H9 (cell line): ENCODE measurements at regions not wholly inside any gene's neighbourhood (a gene's known extent, or its start where the extent isn't known, plus 50 kb on each side); places are given as distances from the start of the nearest gene placed in this dataset.

Experiments used
- DNase-seq: peaks from one replicate; pipeline ENCODE4 v3.0.0-alpha.2; 2017
- H2AFZ ChIP-seq: one replicate; pipeline ENCODE4 v1.6.1; 2013; ENCODE audit warnings: mild to moderate bottlenecking, low read length, control low read depth, moderate library complexity
- H2AK5ac ChIP-seq: 2 replicates; pipeline ENCODE4 v1.6.1; 2013; ENCODE audit warnings: low read length, control low read depth, mixed read lengths; ENCODE audit not compliant: insufficient read length
- H2BK120ac ChIP-seq: one replicate; pipeline ENCODE4 v1.6.1; 2013; ENCODE audit warnings: low read depth, mild to moderate bottlenecking, low read length, control low read depth, inconsistent platforms; ENCODE audit not compliant: poor library complexity, severe bottlenecking
- H2BK12ac ChIP-seq: 2 replicates; pipeline ENCODE4 v1.6.1; 2013; ENCODE audit warnings: low read length, control low read depth, mixed read lengths, low read depth; ENCODE audit not compliant: insufficient read length
- H2BK15ac ChIP-seq: 2 replicates; pipeline ENCODE4 v1.6.1; 2013; ENCODE audit warnings: low read depth, low read length, control low read depth
- H2BK20ac ChIP-seq: one replicate; pipeline ENCODE4 v1.6.1; 2013; ENCODE audit warnings: low read depth, mild to moderate bottlenecking, low read length, control low read depth, inconsistent platforms; ENCODE audit not compliant: poor library complexity, severe bottlenecking
- H2BK5ac ChIP-seq: 2 replicates; pipeline ENCODE4 v1.6.1; 2013; ENCODE audit warnings: low read length, control low read depth, mixed read lengths; ENCODE audit not compliant: insufficient read length
- H3K14ac ChIP-seq: 2 replicates; pipeline ENCODE4 v1.6.1; 2013; ENCODE audit warnings: low read length, control low read depth; ENCODE audit not compliant: insufficient read depth
- H3K18ac ChIP-seq: 2 replicates; pipeline ENCODE4 v1.6.1; 2013; ENCODE audit warnings: low read depth, mild to moderate bottlenecking, mixed read lengths, low read length, control low read depth; ENCODE audit not compliant: insufficient read length
- H3K23ac ChIP-seq: 2 replicates; pipeline ENCODE4 v1.6.1; 2013; ENCODE audit warnings: low read length, control low read depth, mixed read lengths, low read depth; ENCODE audit not compliant: insufficient read length
- H3K23me2 ChIP-seq: 2 replicates; pipeline ENCODE4 v1.6.1; 2013; ENCODE audit warnings: low read depth, mild to moderate bottlenecking, mixed read lengths, low read length, control low read depth; ENCODE audit not compliant: insufficient read length, poor library complexity, severe bottlenecking
- H3K27ac ChIP-seq: 2 replicates; pipeline ENCODE4 v1.5.1; 2013; ENCODE audit warnings: low read length, control low read depth, mixed read lengths, low read depth; ENCODE audit not compliant: insufficient read length
- H3K27me3 ChIP-seq: 2 replicates; pipeline ENCODE4 v1.6.1; 2013; ENCODE audit warnings: low read length, control low read depth, inconsistent platforms; ENCODE audit not compliant: insufficient read depth
- H3K4ac ChIP-seq: 2 replicates; pipeline ENCODE4 v1.6.1; 2013; ENCODE audit warnings: low read depth, mild to moderate bottlenecking, control low read depth, inconsistent platforms, low read length, moderate library complexity
- H3K4me1 ChIP-seq: 2 replicates; pipeline ENCODE4 v1.6.1; 2013; ENCODE audit warnings: low read length, control low read depth, inconsistent platforms; ENCODE audit not compliant: insufficient read depth
- H3K4me2 ChIP-seq: 2 replicates; pipeline ENCODE4 v1.6.1; 2013; ENCODE audit warnings: low read length, control low read depth, mixed read lengths; ENCODE audit not compliant: insufficient read length, insufficient read depth
- H3K56ac ChIP-seq: 2 replicates; pipeline ENCODE4 v1.6.1; 2013; ENCODE audit warnings: low read depth, mild to moderate bottlenecking, mixed read lengths, low read length, control low read depth; ENCODE audit not compliant: insufficient read length
- H3K79me1 ChIP-seq: 2 replicates; pipeline ENCODE4 v1.6.1; 2013; ENCODE audit warnings: low read depth, mild to moderate bottlenecking, moderate library complexity, low read length, control low read depth, inconsistent platforms; ENCODE audit not compliant: insufficient read depth, poor library complexity, severe bottlenecking
- H3K79me2 ChIP-seq: 2 replicates; pipeline ENCODE4 v1.6.1; 2013; ENCODE audit warnings: low read length, control low read depth, inconsistent platforms; ENCODE audit not compliant: insufficient read depth
- H3K9ac ChIP-seq: 2 replicates; pipeline ENCODE4 v1.6.1; 2013; ENCODE audit warnings: low read length, control low read depth, mixed read lengths; ENCODE audit not compliant: insufficient read length; ENCODE audit errors: extremely low read depth
- H3K9me3 ChIP-seq: one replicate; pipeline ENCODE4 v1.6.1; 2013; ENCODE audit warnings: low read depth, low read length, inconsistent platforms; ENCODE audit not compliant: control insufficient read depth
- H3T11ph ChIP-seq: one replicate; pipeline ENCODE4 v1.6.1; 2013; ENCODE audit warnings: mild to moderate bottlenecking, low read length, control low read depth, inconsistent platforms
- H4K20me1 ChIP-seq: one replicate; pipeline ENCODE4 v1.6.1; 2013; ENCODE audit not compliant: control insufficient read depth, insufficient read length, insufficient read depth
- H4K5ac ChIP-seq: 2 replicates; pipeline ENCODE4 v1.6.1; 2013; ENCODE audit warnings: low read depth, mild to moderate bottlenecking, mixed read lengths, low read length, control low read depth; ENCODE audit not compliant: insufficient read length
- H4K8ac ChIP-seq: replicated peaks from 2 replicates; pipeline ENCODE4 v1.6.1; 2013; ENCODE audit warnings: low read length, control low read depth, mixed read lengths, low read depth; ENCODE audit not compliant: insufficient read length
- H4K91ac ChIP-seq: 2 replicates; pipeline ENCODE4 v1.6.1; 2013; ENCODE audit warnings: low read depth, mild to moderate bottlenecking, moderate library complexity, mixed read lengths, low read length, control low read depth; ENCODE audit not compliant: insufficient read length
- H3K27ac Mint-ChIP-seq, 3 experiments: 2 replicates in 2 of 3; 3 replicates in 1 of 3; pipeline ENCODE4 v1.8.0; 2020 to 2021; ENCODE audit warnings: mixed read lengths in 3 of 3, mild to moderate bottlenecking in 1 of 3, moderate library complexity in 1 of 3
- H3K27me3 Mint-ChIP-seq: 2 replicates; pipeline ENCODE4 v1.8.0; 2021; ENCODE audit warnings: low read depth, mild to moderate bottlenecking, moderate library complexity, mixed read lengths
- H3K36me3 Mint-ChIP-seq, 3 experiments: 2 replicates in 2 of 3; 3 replicates in 1 of 3; pipeline ENCODE4 v1.8.0; 2020 to 2021; ENCODE audit warnings: low read depth in 3 of 3, mixed read lengths in 3 of 3; ENCODE audit not compliant: insufficient read depth in 1 of 3
- H3K4me1 Mint-ChIP-seq, 2 experiments: 2 replicates each; pipeline ENCODE4 v1.8.0; 2020; ENCODE audit warnings: mixed read lengths in 2 of 2
- H3K4me3 Mint-ChIP-seq, 2 experiments: 2 replicates in 1 of 2; 3 replicates in 1 of 2; pipeline ENCODE4 v1.8.0; 2020 to 2021; ENCODE audit warnings: mild to moderate bottlenecking in 2 of 2, mixed read lengths in 2 of 2, moderate library complexity in 1 of 2
- H3K9me3 Mint-ChIP-seq, 2 experiments: 2 replicates in 1 of 2; 3 replicates in 1 of 2; pipeline ENCODE4 v1.8.0; 2020; ENCODE audit warnings: mild to moderate bottlenecking in 2 of 2, mixed read lengths in 2 of 2, moderate library complexity in 1 of 2
- CTCF ChIP-seq: fragments of 200-600 bp; sonication (generic); conservative IDR thresholded peaks from 3 replicates; pipeline ENCODE4 v1.8.0; 2021; ENCODE audit warnings: antibody characterized with exemption, mild to moderate bottlenecking
- WGBS: extraction: QIAGEN DNeasy Blood & Tissue Kit; methylation state at CpG from one replicate; pipeline ENCODE4 v1.1.7; 2013; ENCODE audit warnings: missing lambda C conversion rate, low lambda C conversion rate, mixed read lengths; ENCODE audit not compliant: insufficient read length; ENCODE audit errors: extremely low coverage; 5-methylcytosine and 5-hydroxymethylcytosine counted together

GRCh38 chr9:102594241-102594640 lies 400.9 kb upstream of the CYLC2 start:
- no peaks in the 10 kb centered on the region for H3K79me1 ChIP-seq
- DNase-seq: no peak
- H4K91ac ChIP-seq: no peak overlapping the region
- no peaks in the 10 kb centered on the region for H4K20me1 ChIP-seq
- H3K36me3 Mint-ChIP-seq: peaks cover 0 to 5% (median 0%) of the 10 kb centered on the region in 3 experiments; a peak in 3 of 7 replicates
- no peaks in the 10 kb centered on the region for H3K9me3 ChIP-seq
- no peak overlapping the region for H4K5ac ChIP-seq
- H4K8ac ChIP-seq: no peak overlapping the region
- no peak overlapping the region for H2BK20ac ChIP-seq
- no peak overlapping the region for H2AK5ac ChIP-seq
- H3K27me3 Mint-ChIP-seq: no peaks in the 10 kb centered on the region
- no peak overlapping the region for H3T11ph ChIP-seq
- H3K4me3 Mint-ChIP-seq: no peak overlapping the region
- no CpG with 5 or more reads among the region's 3 CpGs for WGBS
- H3K27me3 ChIP-seq: no peaks in the 10 kb centered on the region
- no peak overlapping the region for H2BK120ac ChIP-seq
- no peak overlapping the region for H2BK12ac ChIP-seq
- no peak overlapping the region for H3K14ac ChIP-seq
- peaks cover 0 to 5% of the 10 kb centered on the region in 2 experiments; a peak in 2 of 4 replicates for H3K4me1 Mint-ChIP-seq
- no peak overlapping the region for H3K4me2 ChIP-seq
- H3K23me2 ChIP-seq: no peaks in the 10 kb centered on the region
- TF ChIP-seq CTCF: no peak
- no peak overlapping the region for H3K27ac ChIP-seq
- no peak overlapping the region for H3K18ac ChIP-seq
- no peak overlapping the region for H3K27ac Mint-ChIP-seq
- no peak overlapping the region for H2BK5ac ChIP-seq
- no peak overlapping the region for H3K23ac ChIP-seq
- H3K9me3 Mint-ChIP-seq: peaks cover 6 to 8% of the 10 kb centered on the region in 2 experiments; a peak in 4 of 5 replicates
- no peak overlapping the region for H2BK15ac ChIP-seq
- H3K4ac ChIP-seq: no peak overlapping the region
- no peaks in the 10 kb centered on the region for H3K4me1 ChIP-seq
- H2AFZ ChIP-seq: no peak overlapping the region
- H3K79me2 ChIP-seq: no peaks in the 10 kb centered on the region
- no peak overlapping the region for H3K9ac ChIP-seq
- no peak overlapping the region for H3K56ac ChIP-seq
